Adrenal gland (tissue), 9 donors: ENCODE measurements at regions not wholly inside any gene's neighbourhood (a gene's known extent, or its start where the extent isn't known, plus 50 kb on each side); places are given as distances from the start of the nearest gene placed in this dataset.

Source experiments
- DNase-seq, 7 donors: peaks; one replicate each; pipeline ENCODE4 v3.0.0-alpha.2; 2019 to 2020
- H3K27ac ChIP-seq, 5 donors: fragments of 200-600 bp; sonication (generic) in 4 of 5; 1 replicate in 3 of 5; 2 replicates in 2 of 5; pipeline versions ENCODE4 v1.5.1 to v1.8.0; 2016 to 2020; ENCODE audit warnings: mild to moderate bottlenecking in 1 of 5
- H3K27me3 ChIP-seq: fragments of 200-600 bp; 2 replicates; pipeline ENCODE4 v1.8.0; 2021
- H3K36me3 ChIP-seq, 2 donors: fragments of 200-600 bp; replicated peaks in 1 of 2; 1 replicate in 1 of 2; 2 replicates in 1 of 2; pipeline versions ENCODE4 v1.5.1 to v1.8.0; 2018 to 2022
- H3K4me1 ChIP-seq, 2 donors: fragments of 200-600 bp; replicated peaks in 1 of 2; 1 replicate in 1 of 2; 2 replicates in 1 of 2; pipeline versions ENCODE4 v1.5.1 to v1.8.0; 2018 to 2021
- H3K4me3 ChIP-seq, 4 donors: fragments of 200-600 bp; sonication (generic) in 3 of 4; one replicate each; pipeline ENCODE4 v1.5.1; 2016 to 2018
- H3K9me3 ChIP-seq, 3 donors: fragments of 200-600 bp; sonication (generic) in 1 of 3; replicated peaks in 1 of 3; 1 replicate in 2 of 3; 2 replicates in 1 of 3; pipeline versions ENCODE4 v1.5.1 to v1.8.0; 2016 to 2021
- CTCF ChIP-seq, 6 experiments: fragments of 450-650 bp in 4 of 6; fragments of 200-600 bp in 2 of 6; sonication (generic) in 1 of 6; IDR thresholded peaks; 1 replicate in 5 of 6; 2 replicates in 1 of 6; pipeline versions ENCODE4 v1.5.1 to v1.8.0; 2016 to 2021; ENCODE audit warnings: antibody characterized with exemption in 6 of 6, mild to moderate bottlenecking in 2 of 6, moderate library complexity in 1 of 6
- POLR2A ChIP-seq, 2 donors: fragments of 450-650 bp; IDR thresholded peaks; one replicate each; pipeline ENCODE4 v1.6.1; 2017; ENCODE audit warnings: antibody characterized with exemption in 2 of 2, mild to moderate bottlenecking in 2 of 2, moderate library complexity in 1 of 2
- WGBS, 4 donors: extraction: QIAGEN DNeasy Blood & Tissue Kit in 2 of 4; methylation state at CpG; one replicate each; pipeline versions ENCODE4 v1.1.5 to v1.1.7; 2013 to 2017; 5-methylcytosine and 5-hydroxymethylcytosine counted together
- intact Hi-C, 2 donors: fragments of 100-400 bp; cut with DNase I; formaldehyde crosslinking; loops; one replicate each; pipeline versions ENCODE4 v1.14.1 to v1.15.0; 2022 to 2023
- donor health status: healthy with polysubstance abuse.
- donor health status: Bipolar disorder and iron deficiency.
- donor health status: DM: yes; HTN: yes; CAD: no.
- donor health status: DM: no; HTN: no; CAD: no.
- donor health status: DM: no; HTN: no; CAD: no.

- TF ChIP-seq POLR2A (IDR thresholded peaks at IDR 0.05) (no peak), CTCF (IDR thresholded peaks at IDR 0.05) (no peak)
- H3K4me3 ChIP-seq = no peak overlapping the region
- no peaks in the 10 kb centered on the region for H3K9me3 ChIP-seq
- no peaks in the 10 kb centered on the region for H3K36me3 ChIP-seq
- intact Hi-C loops = no loop called here
- H3K4me1 ChIP-seq = no peaks in the 10 kb centered on the region
- no peak overlapping the region for H3K27ac ChIP-seq
- WGBS, 4 donors = 40 to 45% (median 43%) methylated on average over 7 of the region's 7 CpGs
- peak in 1 of 7 donors; percentile 5 for DNase-seq
- H3K27me3 ChIP-seq = no peaks in the 10 kb centered on the region
Observed at GRCh38 chr2:108182489-108182888, 57.3 kb upstream of the SULT1C3 start.

- Histone ChIP-seq H3K36me3 (no peaks in the 10 kb centered on the region), H3K27ac (no peak overlapping the region), H3K4me1 (no peaks in the 10 kb centered on the region), H3K27me3 (no peaks in the 10 kb centered on the region), H3K9me3 (no peaks in the 10 kb centered on the region), H3K4me3 (no peak overlapping the region)
- TF ChIP-seq CTCF (IDR thresholded peaks at IDR 0.05) (peak in 2 of 6 experiments; percentile 11 to 18), POLR2A (IDR thresholded peaks at IDR 0.05) (no peak)
- intact Hi-C loops = no loop called here
- WGBS, 4 donors = 40 to 58% (median 50%) methylated on average over 2 of the region's 2 CpGs
- DNase-seq = no peak
Observed at GRCh38 chr2:108184419-108184818, 55.3 kb upstream of the SULT1C3 start.

- WGBS, 4 donors = 14 to 38% (median 33%) methylated on average over 1 of the region's 1 CpG
- TF ChIP-seq POLR2A (IDR thresholded peaks at IDR 0.05) = no peak
- no peak for TF ChIP-seq CTCF (IDR thresholded peaks at IDR 0.05)
- H3K4me1 ChIP-seq = no peaks in the 10 kb centered on the region
- no peaks in the 10 kb centered on the region for H3K36me3 ChIP-seq
- H3K27ac ChIP-seq = no peak overlapping the region
- H3K4me3 ChIP-seq = no peak overlapping the region
- DNase-seq = no peak
- intact Hi-C loops = no loop called here
- H3K27me3 ChIP-seq = no peaks in the 10 kb centered on the region
- no peaks in the 10 kb centered on the region for H3K9me3 ChIP-seq
Observed at GRCh38 chr2:108189316-108189715, 50.5 kb upstream of the SULT1C3 start.
